GM04504 (cell line): ENCODE measurements at regions not wholly inside any gene's neighbourhood (a gene's known extent, or its start where the extent isn't known, plus 50 kb on each side); places are given as distances from the start of the nearest gene placed in this dataset.

Source experiments
- DNase-seq: peaks from one replicate; pipeline ENCODE4 v3.0.0-alpha.2; 2012; ENCODE audit warnings: low read depth

- DNase-seq = no peak
Observed at GRCh38 chr10:58998924-58999713, 177.3 kb upstream of the PHYHIPL start.

DNA sequence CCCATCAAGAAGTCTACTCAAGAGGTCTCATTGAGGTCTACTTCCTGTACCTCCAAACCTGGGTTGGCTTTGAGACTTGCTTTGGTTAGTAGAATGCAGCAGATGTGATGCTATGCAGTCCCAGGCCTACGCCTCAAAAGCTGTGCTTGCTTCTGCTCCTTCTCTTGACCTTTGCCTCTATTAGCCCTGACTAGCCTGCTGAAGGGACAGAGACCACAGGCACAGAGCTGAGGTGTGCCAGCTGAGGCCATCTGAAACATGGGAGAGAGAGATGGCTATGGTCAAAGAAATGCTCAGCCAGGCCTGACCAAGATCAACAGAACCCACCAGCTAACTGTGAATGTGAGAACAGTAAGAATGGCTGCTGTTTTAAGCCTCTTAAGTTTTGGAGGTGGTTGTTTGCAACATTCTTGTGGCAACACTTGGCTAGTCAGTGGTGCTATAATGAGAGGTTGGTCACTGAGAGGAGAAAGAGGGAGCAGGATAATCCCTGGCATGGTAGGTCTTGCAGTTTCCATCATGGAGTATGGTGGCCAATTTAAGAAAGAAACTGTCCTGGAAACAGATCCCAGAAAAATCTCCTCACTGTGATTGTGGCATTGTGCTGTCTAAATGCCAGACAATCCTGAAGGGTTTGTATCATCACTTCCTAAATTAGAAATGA is 176.1 kb upstream of the PHYHIPL start:
- no peak for DNase-seq

DNA sequence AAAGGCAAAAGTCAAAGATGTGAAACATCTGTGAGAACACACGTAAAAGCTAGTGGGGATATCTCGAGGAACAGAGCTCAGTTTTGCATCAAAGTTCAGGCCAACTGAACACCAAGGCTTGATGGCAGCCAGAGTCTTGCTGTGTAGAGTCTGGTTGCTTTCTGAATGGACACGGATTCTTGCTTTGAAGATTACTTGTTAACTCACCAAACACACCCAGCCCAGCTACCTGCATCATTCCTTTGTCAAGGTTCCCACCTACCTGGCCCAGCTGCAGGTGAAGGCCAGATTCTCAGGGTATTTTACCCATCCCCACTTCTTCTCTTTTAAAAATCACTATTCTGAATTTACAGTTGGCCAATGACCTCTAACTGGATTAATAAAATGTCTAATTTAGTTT is 174.4 kb upstream of the PHYHIPL start:
- DNase-seq = no peak

DNA sequence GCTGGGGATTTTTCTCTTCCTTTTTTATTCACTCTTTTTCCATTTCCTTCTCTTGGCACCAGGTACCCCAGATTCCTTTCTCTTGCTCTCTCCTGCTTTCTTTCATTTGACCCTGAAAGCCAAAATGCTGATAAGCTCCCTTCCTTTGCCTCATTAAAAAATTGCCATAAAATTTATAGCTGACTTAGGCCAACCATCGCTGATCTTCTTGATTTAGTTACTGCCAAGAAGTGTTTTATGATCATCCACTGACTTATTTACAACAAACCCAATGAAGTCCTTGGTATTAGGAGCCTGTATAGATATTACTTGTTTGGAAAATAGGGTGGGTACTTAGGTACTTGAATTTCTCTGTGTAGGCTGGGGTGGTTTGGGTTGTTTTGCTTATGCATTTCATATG is 173.2 kb upstream of the PHYHIPL start:
- DNase-seq = no peak

DNA sequence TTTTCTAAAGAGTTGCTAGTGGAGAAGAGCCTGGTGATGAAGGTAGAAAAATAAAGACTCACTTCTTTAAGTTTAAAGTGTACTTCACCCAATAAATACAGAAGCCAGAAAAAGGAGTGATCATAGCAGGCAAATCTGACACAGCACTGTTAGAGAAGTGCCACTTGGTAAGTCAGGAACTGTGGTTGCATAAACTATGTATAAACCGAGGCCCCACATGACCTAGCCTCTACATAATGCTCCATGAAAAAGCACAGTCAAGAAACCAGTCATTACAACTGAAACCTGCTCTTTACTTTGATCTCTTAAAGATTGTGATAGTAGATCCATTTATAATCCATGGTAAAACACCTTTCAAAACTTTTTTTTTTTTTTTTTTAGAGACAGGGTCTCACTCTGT is 172.1 kb upstream of the PHYHIPL start:
- no peak for DNase-seq

DNA sequence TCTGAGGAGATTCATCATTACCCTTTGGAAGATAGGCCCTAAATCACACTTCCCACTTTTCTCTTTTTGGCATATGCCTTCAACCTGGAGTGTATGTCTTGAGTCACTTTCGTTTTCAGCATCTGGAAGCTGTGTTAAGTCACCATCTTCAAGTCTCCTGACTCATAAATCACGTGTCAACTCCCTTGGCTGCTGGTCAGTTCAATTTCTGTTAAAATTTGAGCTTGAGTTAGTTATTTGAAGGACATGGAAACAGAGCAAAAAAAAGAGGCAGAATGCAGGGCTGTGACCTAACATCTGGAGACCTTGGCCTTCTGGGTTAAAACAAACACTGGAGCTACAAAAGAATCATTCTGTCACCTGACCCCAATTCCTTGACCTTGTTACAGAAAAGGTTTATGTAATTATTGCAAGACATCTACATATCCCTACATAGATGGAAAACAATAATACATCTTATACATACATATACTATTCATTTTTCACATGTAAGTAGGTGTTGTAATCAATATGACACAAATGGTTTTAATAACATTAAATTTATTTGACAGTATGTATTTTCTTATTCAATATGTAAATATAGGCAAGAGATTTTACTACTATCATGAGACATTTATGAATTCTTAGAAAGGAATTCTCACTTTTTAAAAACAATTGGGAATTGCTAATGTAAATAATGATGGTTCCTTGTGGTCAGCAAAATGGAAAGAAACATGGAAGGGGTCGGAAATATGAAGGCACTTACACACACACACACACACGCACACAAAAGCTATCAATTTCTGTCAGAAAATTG is 169.7 kb upstream of the PHYHIPL start:
- DNase-seq = peak; percentile 54

- no peak for DNase-seq
Observed at GRCh38 chr10:59007307-59008025, 169.0 kb upstream of the PHYHIPL start.

- DNase-seq = no peak
Observed at GRCh38 chr10:59008452-59008851, 168.0 kb upstream of the PHYHIPL start.

- DNase-seq = no peak
Observed at GRCh38 chr10:59011972-59012632, 164.3 kb upstream of the PHYHIPL start.

DNA sequence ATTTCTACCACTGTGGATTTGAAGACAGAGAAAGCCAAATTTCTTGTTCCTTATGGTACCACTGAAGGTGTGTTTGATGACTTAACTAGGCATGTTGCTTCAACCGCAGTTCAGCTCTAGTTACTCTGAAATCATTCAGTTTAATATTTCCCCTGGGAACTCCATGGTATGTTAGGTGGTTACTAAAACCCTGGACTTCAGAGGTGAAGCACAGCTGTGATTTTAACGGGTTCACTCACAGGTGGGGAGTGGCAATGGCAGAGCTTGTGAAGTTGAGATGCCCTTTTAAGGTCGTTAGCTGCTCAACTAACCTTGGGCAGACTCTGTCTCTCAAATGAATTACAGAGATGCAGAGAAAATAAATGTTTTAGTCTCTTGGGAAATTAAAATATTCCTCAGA is 163.6 kb upstream of the PHYHIPL start:
- no peak for DNase-seq

DNA sequence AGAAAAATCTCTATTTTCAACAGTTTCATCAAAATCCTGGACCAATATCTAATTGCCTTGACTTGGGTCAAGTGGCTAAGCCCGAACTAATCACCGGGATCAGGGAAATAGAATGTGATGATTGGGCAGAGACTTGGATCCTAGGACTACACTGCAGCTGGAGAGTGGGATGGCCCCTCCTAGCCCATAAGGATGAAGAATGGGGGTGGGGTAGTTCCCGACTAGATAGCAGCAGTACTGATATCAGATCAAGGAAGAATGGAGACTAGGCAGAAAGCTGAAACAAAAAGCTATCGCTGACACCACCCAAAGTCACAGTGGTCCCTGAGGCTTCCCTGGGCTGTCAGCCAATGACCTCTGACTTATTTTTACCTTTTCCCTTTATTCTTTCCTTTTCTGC is 160.4 kb upstream of the PHYHIPL start:
- no peak for DNase-seq

DNA sequence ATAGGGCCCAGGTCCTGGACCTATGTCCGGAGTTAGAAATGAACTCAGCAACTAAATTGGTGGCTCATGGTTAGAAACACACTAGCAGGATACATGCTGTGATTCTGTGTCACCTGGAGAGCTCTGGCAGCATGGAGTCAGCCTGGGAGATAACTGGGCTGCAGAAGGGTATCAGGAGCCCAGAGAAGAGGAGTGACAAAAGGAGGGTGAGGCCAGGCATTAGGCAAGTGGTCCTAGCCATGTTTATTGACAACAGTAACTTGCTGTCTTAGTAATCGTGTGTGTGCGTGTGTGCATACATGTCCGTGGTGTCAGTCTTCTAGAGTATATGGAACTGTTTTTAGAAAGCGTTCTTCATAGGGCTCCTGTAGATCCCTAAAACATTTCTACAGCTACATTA is 157.5 kb upstream of the PHYHIPL start:
- DNase-seq = no peak

GRCh38 chr10:59019603-59020002 is 156.8 kb upstream of the PHYHIPL start:
- DNase-seq = no peak

GRCh38 chr10:59020502-59020901 is 155.9 kb upstream of the PHYHIPL start:
- no peak for DNase-seq

GRCh38 chr10:59025981-59026765 is 150.3 kb upstream of the PHYHIPL start:
- DNase-seq = no peak

- no peak for DNase-seq
Observed at GRCh38 chr10:59027975-59028655, 148.3 kb upstream of the PHYHIPL start.

GRCh38 chr10:59033622-59034021 is 142.8 kb upstream of the PHYHIPL start:
- no peak for DNase-seq

DNA sequence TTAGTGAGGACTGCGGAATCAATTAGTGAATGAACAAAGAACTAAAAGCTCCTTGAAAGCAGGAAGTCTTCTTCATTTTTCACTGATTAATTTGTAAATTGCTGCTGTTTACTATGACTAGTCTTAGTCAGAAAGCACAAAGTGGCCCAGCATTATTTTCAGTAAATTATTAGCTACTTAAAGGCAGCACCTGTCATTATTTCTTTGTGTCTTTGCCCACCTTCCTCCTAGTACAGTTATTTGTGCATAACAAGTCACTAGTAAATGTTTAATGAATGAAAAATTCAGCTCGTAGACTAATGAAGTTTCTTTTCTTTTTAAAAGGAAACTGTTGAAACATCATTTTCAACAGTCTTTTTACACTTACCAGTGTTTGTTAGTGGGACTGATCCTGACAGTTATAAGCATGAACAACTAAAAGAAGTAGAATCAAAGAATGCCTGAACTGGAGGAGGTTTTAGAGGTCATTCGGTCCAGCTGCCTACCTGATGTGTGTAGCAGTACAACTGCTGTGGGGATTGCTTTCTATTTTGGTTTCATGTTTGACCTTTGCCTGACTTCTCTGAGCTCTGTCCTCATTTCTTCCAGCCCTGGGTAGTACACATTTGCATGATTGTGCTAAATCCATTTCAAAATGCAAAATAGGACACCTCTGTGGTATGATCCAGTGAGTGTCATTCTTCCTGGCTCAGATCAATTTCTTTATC is 140.0 kb upstream of the PHYHIPL start:
- no peak for DNase-seq

GRCh38 chr10:59037018-59037389 is 139.4 kb upstream of the PHYHIPL start:
- no peak for DNase-seq

- no peak for DNase-seq
Observed at GRCh38 chr10:59037506-59037905, 138.9 kb upstream of the PHYHIPL start.
